Superior temporal gyrus (tissue), 1 donor: ENCODE measurements at regions not wholly inside any gene's neighbourhood (a gene's known extent, or its start where the extent isn't known, plus 50 kb on each side); places are given as distances from the start of the nearest gene placed in this dataset.
"Not testable (repeated sequence)": the region's sequence is repeated elsewhere in the genome, so short reads cannot be mapped to it uniquely, and the experiment has no call there.

Experiments used
- DNase-seq: peaks from one replicate; pipeline ENCODE4 v3.0.0-alpha.2; 2016; ENCODE audit errors: extremely low spot score

DNA sequence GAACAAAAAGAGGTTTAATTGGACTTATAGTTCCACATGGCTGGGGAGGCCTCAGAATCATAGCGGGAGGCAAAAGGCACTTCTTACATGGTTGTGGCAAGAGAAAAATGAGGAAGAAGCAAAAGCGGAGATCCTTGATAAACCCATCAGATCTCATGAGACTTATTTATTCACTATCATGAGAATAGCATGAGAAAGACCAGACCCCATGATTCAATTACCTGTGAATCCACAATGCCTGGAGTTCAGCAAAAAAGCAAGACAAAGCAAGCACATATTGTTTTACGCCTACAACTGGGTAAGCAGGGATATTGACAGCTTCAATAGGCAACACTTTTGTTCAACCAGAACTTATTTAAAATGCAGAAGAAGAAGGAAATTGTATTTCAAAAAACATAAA lies 218.2 kb downstream of the RPL10L start:
- DNase-seq: no peak

DNA sequence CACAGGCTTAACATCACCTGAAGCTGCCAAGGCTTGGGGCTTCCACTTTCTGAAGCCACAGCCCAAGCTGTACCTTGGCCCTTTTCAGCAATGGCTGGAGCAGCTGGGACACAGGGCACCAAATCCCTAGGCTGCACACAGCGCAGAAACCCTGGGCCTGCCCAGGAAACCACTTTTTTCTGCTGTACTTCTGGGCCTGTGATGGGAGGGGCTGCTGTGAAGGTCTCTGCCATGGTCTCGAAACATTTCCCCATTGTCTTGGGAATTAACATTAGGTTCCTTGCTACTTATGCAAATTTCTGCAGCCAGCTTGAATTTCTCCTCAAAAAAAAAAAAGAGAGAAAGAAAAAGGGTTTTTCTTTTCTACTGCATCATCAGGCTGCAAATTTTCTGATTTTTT lies 219.1 kb downstream of the RPL10L start:
- DNase-seq: no peak

DNA sequence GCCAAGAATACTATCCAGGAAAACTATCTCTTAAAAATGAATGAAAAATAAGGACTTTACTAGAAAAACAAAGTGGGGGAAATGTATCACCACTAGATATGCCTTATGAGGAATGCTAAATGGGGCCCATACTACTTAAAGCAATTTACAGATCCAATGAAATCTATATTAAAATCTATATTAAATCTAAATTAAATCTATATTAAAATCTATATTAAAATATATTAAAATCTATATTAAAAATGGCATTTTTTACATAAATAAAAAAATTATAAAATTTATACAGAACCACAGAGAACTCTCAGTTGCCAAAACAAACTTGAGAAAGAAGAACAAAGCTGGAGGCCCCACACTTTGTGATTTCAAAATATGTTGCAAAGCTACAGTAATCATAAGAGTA lies 234.5 kb downstream of the RPL10L start:
- no peak for DNase-seq

DNA sequence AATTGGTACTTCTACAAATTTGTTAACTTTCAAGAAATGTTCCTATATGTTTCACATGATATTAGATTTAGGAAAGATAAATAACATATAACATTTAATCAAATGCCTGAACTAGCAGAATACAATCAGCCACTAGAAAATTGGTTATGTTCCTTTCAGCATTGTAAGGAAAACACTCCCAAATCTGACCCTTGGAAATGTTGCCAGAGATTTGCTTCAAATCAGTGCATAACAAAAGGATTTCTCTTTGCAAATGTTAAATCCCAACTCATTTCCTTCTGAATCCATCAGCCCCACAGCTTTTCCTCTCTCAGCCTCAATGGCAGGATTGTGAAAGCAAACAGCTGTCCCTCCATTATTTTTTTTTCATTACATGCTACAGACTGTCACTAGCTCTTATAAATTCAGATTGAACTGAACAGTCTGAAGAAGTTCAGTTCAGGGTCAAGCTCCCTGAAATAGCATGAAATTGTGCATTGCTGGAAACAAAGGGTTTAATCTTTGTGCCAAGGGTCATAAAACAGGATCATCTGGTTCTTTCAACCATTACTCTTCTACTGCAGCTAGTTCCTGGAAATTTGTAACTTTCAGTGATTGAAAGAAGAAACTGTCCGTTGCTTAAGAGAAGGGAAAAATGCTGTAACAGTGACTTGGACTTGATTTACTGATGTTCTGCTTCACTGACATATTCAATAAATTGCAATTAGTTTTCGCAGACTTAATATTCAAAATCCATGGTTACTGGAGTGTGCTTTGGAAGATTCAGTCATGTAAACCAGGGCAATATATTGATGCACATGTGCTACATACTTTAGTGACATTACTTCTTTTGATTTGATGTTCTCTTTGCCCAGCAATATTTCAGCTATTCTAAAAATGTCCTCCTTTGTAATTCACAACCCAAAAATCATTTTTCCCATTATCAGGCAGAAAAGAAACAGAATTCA lies 246.4 kb downstream of the RPL10L start:
- no peak for DNase-seq

DNA sequence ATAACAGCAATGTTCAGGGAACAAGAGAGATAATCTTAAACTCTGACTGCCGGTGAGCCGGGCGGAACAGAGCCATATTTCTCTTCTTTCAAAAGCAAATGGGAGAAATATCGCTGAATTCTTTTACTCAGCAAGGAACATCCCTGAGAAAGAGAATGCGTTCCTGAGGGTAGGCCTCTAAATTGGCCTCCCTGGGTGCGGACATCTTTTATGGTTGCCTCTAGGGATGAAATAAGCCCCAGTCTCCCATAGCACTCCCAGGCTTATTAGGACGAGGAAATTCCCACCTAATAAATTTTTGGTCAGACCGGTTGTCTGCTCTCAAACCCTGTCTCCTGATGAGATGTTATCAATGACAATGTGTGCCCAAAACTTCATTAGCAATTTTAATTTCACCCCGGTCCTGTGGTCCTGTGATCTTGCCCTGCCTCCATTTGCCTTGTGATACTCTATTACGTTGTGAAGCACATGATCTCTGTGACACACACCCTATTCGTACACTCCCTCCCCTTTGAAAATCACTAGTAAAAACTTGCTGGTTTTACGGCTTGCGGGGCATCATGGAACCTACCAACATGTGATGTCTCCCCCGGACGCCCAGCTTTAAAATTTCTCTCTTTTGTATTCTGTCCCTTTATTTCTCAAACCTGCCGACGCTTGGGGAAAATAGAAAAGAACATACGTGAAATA lies 249.4 kb downstream of the RPL10L start:
- DNase-seq: not testable (repeated sequence)

DNA sequence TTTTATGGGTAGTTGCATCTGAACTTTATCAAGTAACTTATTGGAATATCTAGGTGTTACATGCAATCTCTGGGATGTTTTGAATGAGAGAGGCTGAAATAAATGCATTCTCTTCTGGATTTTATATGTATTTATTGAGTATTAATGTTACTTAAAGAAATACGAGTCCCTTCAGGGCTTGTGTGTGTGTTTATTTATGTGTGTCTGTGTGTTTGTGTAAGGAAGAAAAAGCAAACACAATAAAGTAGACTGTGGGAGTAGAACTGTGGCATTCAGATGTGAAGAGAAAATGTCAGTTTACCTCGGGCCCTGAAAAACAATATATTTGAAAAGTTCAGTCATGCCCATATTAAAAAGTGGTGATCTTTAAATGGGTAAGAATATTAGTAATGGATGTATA lies 250.5 kb downstream of the RPL10L start:
- no peak for DNase-seq

DNA sequence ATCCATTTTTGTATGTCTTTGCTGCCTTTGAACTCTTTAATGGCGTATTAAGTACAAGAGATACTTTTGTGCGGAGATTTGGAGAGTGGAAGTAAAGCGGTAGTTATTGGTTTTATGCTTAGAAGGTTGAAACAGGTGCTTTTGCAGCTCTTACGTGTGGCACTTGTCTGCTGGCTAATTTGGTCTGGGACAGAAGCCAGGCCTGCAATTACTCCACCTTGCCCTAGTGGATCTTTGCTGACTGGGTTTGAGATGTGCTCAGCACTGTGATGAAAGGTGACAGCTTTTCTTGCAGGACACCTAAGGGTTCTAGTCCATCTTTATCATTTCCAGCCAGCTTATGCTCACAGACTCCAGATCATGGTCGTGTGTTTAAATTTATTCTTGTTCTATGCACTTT lies 252.5 kb downstream of the RPL10L start:
- DNase-seq: no peak

DNA sequence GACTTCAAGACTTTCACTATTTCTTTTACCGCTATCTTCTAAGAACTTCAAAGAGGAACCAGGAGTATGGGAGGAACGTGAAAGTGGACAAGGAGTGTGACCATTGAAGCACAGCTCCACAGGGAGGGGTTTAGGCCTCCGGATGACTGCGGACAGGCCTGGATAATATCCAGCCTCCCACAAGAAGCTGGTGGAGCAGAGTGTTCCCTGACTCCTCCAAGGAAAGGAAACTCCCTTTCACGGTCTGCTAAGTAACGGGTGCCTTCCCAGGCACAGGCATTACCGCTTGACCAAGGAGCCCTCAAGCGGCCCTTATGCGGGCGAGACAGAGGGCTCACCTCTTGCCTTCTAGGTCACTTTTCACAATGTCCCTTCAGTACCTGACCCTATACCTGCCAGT lies 267.0 kb downstream of the RPL10L start:
- no peak for DNase-seq

DNA sequence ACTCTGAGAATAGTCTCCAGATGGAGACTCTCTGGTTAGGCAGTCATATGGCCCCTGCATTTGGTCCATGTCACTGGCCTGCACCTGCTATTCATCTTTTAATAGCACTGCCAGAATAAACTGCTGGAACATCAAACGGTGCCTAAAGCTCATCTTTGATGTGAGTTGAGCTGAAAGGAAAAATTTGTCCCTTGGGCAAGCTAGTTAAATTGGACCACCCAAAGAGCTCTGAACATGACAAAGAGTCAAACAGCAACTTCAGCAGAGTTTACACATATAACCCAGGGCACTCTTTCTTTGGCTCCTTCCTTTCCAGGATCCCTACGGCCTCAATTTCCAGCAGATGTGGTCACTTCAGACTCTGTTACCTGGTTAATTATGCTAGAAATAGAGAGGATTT lies 269.9 kb downstream of the RPL10L start:
- DNase-seq: no peak

DNA sequence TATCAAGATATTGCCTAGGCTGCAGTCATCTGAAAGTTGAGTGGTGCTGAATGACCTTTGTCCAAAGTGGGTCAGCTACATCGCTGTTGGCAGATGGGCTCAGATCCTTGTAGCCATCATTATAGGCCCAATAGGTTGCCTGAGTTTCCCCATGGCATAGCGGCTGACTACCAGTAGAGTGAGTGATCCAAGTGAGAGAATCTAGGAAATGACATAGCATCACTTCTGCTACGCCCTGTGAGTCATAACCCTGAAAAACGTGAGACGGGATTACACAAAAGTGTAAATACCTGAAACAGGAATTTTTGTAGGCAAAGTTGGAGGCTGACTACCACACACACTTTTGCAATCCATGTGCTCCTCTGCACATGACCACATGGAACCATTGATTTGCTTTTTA lies 273.3 kb downstream of the RPL10L start:
- DNase-seq: no peak

DNA sequence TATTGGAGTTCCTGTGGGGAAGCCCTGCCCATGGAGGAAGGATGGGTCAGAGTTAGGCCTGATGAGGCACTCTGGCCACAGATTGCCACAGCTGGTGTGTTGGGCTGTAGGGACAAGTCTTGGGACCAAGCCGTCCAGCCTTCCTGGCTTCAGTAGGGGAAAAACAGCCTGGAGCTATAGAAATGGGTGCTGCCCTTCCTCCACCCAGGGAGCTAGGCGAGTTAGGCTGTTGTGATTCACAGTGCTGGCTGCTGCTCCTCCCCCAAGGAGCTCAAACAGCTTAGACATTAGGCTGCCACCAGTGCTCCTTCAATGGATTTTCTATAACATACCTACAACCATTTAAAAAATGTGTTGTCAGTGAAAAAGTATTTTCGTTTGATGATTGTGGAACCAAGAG lies 274.3 kb downstream of the RPL10L start:
- no peak for DNase-seq

DNA sequence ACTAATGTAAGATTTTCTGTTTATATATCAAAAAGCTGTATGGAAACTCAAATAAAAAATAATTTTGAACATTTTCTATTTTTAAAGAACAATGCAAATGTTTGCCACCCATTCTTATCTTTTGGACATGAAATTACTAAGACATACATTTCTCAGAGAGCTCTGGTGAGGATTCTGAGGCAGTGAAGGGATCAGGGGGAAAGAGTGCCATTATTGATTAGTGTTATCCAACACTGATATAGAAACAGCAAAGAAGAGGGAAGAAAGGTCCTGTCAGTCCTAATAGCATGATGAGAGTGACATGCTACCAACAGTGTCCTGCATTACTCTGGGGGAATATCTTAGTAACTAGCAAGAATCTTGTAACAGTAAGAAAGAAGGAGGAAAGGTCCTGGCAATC lies 282.2 kb downstream of the RPL10L start:
- DNase-seq: no peak

DNA sequence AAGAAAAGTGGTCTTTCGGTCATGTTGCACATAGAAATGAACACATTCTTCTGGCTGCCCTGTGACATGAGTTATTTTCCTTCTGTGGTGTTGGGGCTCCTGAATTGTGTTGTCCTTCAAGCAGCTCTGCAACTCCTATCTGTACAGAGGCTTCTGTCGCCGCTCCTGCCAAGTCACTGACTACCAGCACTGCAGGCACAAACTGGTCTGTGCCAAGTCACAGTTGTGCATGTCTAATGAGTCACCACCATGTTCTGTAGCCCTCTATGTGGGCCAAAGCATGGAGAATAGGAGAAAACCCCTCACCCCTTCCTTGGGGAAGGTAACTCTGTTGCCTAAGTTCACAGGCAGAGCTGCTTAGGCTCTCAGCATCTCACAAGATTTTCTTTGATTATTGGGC lies 283.3 kb downstream of the RPL10L start:
- DNase-seq: no peak

DNA sequence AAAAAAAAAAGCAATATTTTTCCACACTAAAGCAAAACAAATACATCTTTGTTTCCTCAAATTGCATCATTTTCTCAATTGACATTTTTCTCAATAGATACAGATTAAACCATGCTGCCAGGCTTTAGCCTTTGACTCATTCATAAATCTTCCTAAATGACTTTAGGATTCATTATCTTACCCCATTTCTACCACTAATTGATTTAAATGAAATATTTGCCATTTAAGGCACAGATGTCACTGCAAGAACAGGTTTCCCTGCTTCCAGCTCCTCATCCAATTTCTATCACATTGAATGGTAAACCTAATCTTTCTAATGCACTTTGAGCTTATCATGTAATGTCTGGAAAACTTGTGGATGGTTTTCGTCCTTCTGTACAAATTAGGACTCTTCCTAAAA lies 298.7 kb downstream of the RPL10L start:
- DNase-seq: no peak

DNA sequence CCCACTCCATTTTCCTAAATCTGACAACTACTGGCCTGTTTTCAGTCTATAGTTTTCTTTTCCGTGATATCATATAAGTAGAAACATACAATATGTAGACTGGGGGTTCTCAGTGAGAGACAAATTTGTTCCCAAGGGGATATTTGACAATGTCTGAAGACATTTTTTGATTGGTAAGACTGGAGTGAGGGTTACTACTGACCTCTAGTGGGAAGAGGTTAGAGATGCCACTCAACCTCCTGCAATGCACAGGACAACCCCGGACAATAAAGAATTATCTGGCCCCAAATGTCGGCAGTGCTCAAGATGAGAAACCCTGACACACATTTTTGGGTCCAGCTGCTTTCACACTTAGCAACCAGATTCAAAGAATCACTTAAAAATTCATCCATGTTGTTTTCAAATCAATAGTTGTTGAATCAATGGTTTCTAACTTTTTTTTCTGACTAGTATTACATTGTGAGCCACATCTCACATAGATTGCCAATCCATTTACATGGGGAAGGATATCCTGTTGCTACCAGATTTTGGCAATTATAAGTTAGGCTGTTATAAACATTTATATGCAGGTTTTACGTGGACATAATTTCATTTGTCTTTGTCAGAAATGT lies 307.1 kb downstream of the RPL10L start:
- no peak for DNase-seq

DNA sequence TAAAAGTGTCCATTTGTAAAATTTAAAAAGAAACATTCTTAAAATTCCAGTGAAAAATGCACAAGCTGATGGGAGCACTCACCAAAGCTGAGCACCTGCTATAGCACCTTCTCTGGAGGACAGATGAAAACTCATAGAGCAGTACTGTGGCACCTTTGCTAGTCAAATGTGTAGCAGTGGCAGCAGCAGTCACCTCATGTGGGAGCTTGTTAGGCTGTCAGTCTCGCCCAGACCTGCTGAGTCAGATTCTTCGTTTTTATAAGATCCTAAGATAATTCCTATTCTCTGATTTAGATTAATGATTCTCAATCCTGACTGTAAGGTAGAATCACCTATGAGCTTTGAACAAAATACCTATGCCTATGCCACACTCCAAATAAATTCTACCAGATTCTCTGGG lies 325.8 kb downstream of the RPL10L start:
- DNase-seq: no peak

DNA sequence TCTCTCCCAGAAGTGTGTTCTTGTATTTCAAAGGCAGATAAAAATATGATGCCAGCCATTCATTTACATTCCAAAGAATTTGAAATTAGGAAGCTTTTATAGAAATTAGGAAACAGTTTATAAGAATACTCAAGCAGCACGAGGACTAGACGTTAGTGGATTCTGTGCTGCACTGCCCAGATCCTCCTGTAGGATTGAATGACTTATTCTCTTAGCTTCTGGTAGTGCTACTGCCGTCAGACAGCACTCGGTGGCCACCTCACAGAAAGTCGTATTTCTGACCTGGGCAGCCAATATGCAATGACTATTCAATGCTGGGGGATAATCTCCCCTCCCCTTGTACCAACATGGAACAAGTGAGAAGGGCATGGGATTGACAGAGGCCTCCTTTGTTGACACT lies 326.4 kb downstream of the RPL10L start:
- no peak for DNase-seq

DNA sequence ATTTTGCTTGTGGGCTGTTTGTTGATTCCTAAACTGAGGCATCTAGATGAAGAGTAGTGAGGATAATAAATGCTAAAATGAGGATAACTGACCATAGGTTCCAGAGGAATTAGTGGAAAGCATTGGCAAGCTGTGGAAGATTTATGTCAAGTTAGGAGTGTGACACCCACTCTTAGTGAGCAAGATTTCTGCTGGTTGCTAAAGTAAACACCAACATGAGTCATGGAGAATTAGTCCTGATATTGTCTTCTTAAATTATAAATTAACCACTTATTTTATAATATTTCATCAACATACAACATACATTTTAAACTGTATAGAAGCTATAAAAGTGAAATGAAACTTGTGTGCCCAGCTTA lies 328.2 kb downstream of the RPL10L start:
- no peak for DNase-seq

DNA sequence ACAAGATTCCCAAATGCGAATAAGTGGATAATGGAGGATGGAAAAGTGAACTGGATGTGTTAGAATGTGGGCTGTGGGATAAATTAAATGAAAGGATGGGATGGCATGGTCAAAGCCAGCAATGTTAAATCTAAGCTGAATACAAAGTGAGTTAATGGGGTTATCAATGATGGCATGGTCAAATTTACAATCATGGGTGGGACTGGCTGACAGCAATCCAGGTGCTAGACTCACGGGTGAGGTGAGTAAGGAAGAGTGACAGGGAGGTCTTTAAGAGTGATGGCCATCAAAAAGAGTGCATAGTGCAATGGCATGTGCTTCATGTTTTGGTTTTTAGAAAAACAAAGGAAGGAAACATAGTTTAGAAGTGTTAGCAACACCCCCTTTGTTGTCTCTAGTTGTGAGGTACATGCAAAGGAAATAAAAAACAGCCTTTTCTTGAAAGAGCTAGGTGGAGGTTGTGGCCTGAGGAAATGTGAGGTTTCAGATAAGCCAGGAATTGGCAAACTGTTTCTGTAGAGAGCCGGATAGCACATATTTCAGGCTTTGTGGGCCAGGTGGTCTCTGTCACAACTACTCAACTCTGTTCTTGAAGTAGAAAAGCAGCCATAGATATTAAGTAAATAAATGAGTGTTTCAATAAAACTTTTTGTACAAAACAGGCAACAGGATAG lies 328.7 kb downstream of the RPL10L start:
- DNase-seq: no peak

DNA sequence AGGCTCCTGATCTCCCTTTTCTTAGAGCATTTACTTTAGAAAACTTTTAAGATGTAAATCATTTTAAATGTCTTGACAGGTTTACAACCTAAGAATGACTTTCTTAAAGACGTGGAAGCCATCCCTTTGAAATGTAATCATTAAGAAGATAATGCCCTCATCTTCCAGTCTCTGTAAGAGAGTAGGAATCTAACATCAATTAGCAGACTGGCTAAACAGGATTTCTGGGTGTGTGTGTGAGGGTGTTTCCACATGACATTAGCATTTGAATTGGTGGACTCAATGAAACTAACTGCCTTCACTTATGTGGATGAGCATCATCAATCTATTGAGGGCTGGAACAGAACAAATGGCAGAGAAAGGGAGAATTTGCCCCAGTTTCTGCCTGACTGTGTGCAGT lies 329.5 kb downstream of the RPL10L start:
- DNase-seq: no peak

DNA sequence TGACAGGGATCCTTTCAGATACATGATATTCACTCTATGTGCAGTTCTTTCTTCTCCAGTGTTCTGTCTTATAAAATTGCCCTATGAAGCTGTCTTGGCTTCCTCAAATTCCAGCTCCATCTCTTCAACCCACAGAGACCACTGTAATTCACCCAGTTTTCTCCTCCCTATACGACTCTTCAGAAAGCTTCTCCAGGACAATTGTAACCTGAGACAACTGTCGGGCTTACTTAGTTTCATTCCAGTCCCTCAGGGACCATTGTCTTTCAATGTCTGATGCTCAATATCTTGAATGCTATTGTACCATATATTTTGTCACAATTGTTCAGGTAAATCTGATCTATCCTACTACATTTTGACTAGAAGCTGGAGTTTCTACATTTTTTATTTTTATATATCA lies 345.3 kb downstream of the RPL10L start:
- no peak for DNase-seq

DNA sequence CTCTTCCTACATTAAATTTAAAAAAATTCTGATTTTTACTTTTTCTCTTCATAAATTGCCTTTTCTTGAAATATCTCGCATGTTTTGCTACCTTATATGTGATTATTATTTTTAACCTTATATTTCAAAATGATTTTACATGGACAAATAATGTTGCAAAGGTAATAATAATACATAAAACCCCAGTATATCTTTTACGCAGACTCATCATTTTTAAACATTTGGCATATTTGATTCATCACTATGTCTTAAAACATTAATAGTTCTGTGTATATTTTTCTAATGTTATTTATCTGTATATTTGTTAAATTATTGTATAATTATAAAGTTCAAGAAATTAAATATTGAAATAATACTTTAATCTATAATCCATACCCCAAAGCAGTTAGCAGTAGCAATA lies 350.8 kb downstream of the RPL10L start:
- DNase-seq: no peak
